ENCODE measurements at regions not wholly inside any gene's neighbourhood (a gene's known extent, or its start where the extent isn't known, plus 50 kb on each side); places are given as distances from the start of the nearest gene placed in this dataset.

GRCh38 chr11:134743820-134744195 lies 331.8 kb upstream of the B3GAT1 start:
- Histone ChIP-seq H3K27ac (no peak overlapping the region), H3K36me3 (no peaks in the 10 kb centered on the region), H3K4me1 (no peaks in the 10 kb centered on the region), H3K9me3 (no peaks in the 10 kb centered on the region), H3K4me3 (replicated peaks in 1 of 3) (no peak overlapping the region), H3K27me3 (no peaks in the 10 kb centered on the region)
- intact Hi-C loops (cut with DNase I): no loop called here
- no peak for TF ChIP-seq CTCF (IDR thresholded peaks at IDR 0.05)
- TF ChIP-seq POLR2A (IDR thresholded peaks at IDR 0.05): no peak
- 93 to 94% methylated on average over 4 of the region's 4 CpGs for WGBS, 2 donors
- DNase-seq: no peak

GRCh38 chr11:134742956-134743819 lies 331.1 kb upstream of the B3GAT1 start:
- TF ChIP-seq CTCF (IDR thresholded peaks at IDR 0.05): no peak
- TF ChIP-seq POLR2A (IDR thresholded peaks at IDR 0.05): no peak

GRCh38 chr11:134742224-134742612 lies 330.2 kb upstream of the B3GAT1 start:
- WGBS, 2 donors: 68 to 79% methylated on average over 6 of the region's 6 CpGs
- H3K9me3 ChIP-seq: no peaks in the 10 kb centered on the region
- intact Hi-C loops (cut with DNase I): no loop called here
- H3K27ac ChIP-seq: no peak overlapping the region
- TF ChIP-seq CTCF (IDR thresholded peaks at IDR 0.05): no peak
- TF ChIP-seq POLR2A (IDR thresholded peaks at IDR 0.05): no peak
- H3K4me3 ChIP-seq (replicated peaks in 1 of 3): no peak overlapping the region
- no peak for DNase-seq
- H3K36me3 ChIP-seq: no peaks in the 10 kb centered on the region
- no peaks in the 10 kb centered on the region for H3K27me3 ChIP-seq
- no peaks in the 10 kb centered on the region for H3K4me1 ChIP-seq

More at GRCh38 chr11:134742956-134743819, 331.1 kb upstream of the B3GAT1 start:
- WGBS, 2 donors: 54 to 57% methylated on average over 12 of the region's 12 CpGs
- Histone ChIP-seq H3K27me3 (no peaks in the 10 kb centered on the region), H3K36me3 (no peaks in the 10 kb centered on the region), H3K27ac (no peak overlapping the region), H3K4me3 (replicated peaks in 1 of 3) (no peak overlapping the region), H3K4me1 (no peaks in the 10 kb centered on the region), H3K9me3 (no peaks in the 10 kb centered on the region)
- no peak for DNase-seq
- intact Hi-C loops (cut with DNase I): no loop called here

- no peak overlapping the region for H3K4me3 ChIP-seq (replicated peaks in 1 of 3)
- H3K4me1 ChIP-seq: peaks cover 2 to 4% of the 10 kb centered on the region in 2 donors
- no peaks in the 10 kb centered on the region for H3K36me3 ChIP-seq
- no peaks in the 10 kb centered on the region for H3K9me3 ChIP-seq
- intact Hi-C loops (cut with DNase I): no loop called here
- 60 to 68% methylated on average over 10 of the region's 10 CpGs for WGBS, 2 donors
- no peak for DNase-seq
- H3K27me3 ChIP-seq: no peaks in the 10 kb centered on the region
- TF ChIP-seq POLR2A (IDR thresholded peaks at IDR 0.05) (no peak), CTCF (IDR thresholded peaks at IDR 0.05) (no peak)
- H3K27ac ChIP-seq: no peak overlapping the region
Observed at GRCh38 chr11:134741453-134742223, 329.6 kb upstream of the B3GAT1 start.

All from thyroid gland (tissue), 4 donors.